Uterus (tissue), 3 donors: ENCODE measurements at regions not wholly inside any gene's neighbourhood (a gene's known extent, or its start where the extent isn't known, plus 50 kb on each side); places are given as distances from the start of the nearest gene placed in this dataset.

ENCODE experiments used
- DNase-seq, 2 donors: peaks; one replicate each; pipeline ENCODE4 v3.0.0-alpha.2; 2019 to 2020
- H3K27ac ChIP-seq, 2 donors: fragments of 200-600 bp; sonication (generic); 1 replicate in 1 of 2; 2 replicates in 1 of 2; pipeline ENCODE4 v1.5.1; 2016 to 2018
- H3K27me3 ChIP-seq, 2 donors: fragments of 200-600 bp; sonication (generic); one replicate each; pipeline ENCODE4 v1.5.1; 2018 to 2019; ENCODE audit warnings: control low read depth in 1 of 2
- H3K36me3 ChIP-seq, 2 donors: fragments of 200-600 bp; sonication (generic); one replicate each; pipeline ENCODE4 v1.5.1; 2019; ENCODE audit warnings: control low read depth in 1 of 2
- H3K4me1 ChIP-seq, 2 donors: fragments of 200-600 bp; sonication (generic); one replicate each; pipeline ENCODE4 v1.5.1; 2018 to 2019; ENCODE audit warnings: control low read depth in 1 of 2
- H3K4me3 ChIP-seq, 2 donors: fragments of 200-600 bp; sonication (generic); 1 replicate in 1 of 2; 2 replicates in 1 of 2; pipeline ENCODE4 v1.5.1; 2018 to 2019; ENCODE audit warnings: mild to moderate bottlenecking in 1 of 2
- H3K9me3 ChIP-seq, 2 donors: fragments of 200-600 bp; sonication (generic); one replicate each; pipeline ENCODE4 v1.5.1; 2019; ENCODE audit warnings: control low read depth in 1 of 2
- POLR2A ChIP-seq, 2 donors: fragments of 450-650 bp; IDR thresholded peaks; one replicate each; pipeline ENCODE4 v1.6.1; 2016; ENCODE audit warnings: antibody characterized with exemption in 2 of 2, mild to moderate bottlenecking in 1 of 2, moderate library complexity in 1 of 2
- intact Hi-C: fragments of 100-400 bp; cut with DNase I; formaldehyde crosslinking; loops from one replicate; pipeline ENCODE4 v1.15.1; 2023; ENCODE audit warnings: low total_unique reads
- TF ChIP-seq, protein P1 (sequence below), 4 experiments: fragments of 200-600 bp in 2 of 4; fragments of 450-650 bp in 2 of 4; sonication (generic) in 2 of 4; IDR thresholded peaks; one replicate each; pipeline ENCODE4 v1.5.1; 2016 to 2019; ENCODE audit warnings: antibody characterized with exemption in 4 of 4, mild to moderate bottlenecking in 2 of 4, moderate library complexity in 1 of 4
- donor health status: DM: yes; HTN: yes; CAD: no.

DNA sequence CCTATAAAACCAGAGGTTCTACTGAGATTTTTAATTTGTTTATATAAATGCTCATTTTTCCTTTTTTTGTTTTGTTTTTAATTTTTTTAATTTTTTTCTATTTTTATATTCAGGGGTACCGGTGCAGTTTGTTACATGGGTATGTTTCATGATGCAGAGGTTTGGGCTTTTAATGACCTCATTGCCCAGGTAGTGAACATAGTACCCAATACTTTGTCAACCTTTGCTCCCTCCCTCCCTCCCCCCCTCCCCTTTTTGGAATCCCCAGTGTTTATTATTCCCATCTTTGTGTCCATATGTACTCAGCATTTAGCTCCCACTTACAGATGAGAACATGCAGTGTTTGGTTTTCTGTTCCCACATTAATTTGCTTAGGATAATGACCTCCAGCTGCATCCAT, 94.4 kb upstream of the NEBL start:
- H3K27me3 ChIP-seq: no peaks in the 10 kb centered on the region
- intact Hi-C loops: no loop called here
- no peaks in the 10 kb centered on the region for H3K9me3 ChIP-seq
- TF ChIP-seq POLR2A (IDR thresholded peaks at IDR 0.05): no peak
- TF ChIP-seq, protein P1, sequence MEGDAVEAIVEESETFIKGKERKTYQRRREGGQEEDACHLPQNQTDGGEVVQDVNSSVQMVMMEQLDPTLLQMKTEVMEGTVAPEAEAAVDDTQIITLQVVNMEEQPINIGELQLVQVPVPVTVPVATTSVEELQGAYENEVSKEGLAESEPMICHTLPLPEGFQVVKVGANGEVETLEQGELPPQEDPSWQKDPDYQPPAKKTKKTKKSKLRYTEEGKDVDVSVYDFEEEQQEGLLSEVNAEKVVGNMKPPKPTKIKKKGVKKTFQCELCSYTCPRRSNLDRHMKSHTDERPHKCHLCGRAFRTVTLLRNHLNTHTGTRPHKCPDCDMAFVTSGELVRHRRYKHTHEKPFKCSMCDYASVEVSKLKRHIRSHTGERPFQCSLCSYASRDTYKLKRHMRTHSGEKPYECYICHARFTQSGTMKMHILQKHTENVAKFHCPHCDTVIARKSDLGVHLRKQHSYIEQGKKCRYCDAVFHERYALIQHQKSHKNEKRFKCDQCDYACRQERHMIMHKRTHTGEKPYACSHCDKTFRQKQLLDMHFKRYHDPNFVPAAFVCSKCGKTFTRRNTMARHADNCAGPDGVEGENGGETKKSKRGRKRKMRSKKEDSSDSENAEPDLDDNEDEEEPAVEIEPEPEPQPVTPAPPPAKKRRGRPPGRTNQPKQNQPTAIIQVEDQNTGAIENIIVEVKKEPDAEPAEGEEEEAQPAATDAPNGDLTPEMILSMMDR (IDR thresholded peaks at IDR 0.05): no peak
- no peak for DNase-seq
- H3K27ac ChIP-seq: no peak overlapping the region
- no peaks in the 10 kb centered on the region for H3K4me1 ChIP-seq
- no peak overlapping the region for H3K4me3 ChIP-seq
- no peaks in the 10 kb centered on the region for H3K36me3 ChIP-seq

DNA sequence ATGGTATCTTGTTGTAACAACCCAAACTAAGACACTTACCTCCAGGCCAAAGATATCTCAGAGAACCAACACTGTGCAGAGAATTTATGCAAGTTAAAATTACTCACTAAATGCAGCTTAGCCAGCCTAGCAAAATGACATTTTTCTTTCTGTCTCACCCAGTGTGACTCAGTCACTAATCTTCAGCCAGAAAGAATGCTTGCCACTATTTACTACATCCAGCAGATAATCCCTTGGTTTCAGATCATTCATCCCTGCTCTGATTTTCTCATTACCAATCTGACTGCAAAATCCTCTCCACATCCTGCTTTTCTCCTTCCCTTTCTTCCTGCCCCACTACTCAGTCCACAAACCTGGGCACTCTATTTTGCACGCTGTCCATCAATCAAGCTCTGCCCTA, 93.5 kb upstream of the NEBL start:
- no peak overlapping the region for H3K4me3 ChIP-seq
- intact Hi-C loops: no loop called here
- no peaks in the 10 kb centered on the region for H3K27me3 ChIP-seq
- DNase-seq: no peak
- TF ChIP-seq, protein P1 (IDR thresholded peaks at IDR 0.05): no peak
- no peak for TF ChIP-seq POLR2A (IDR thresholded peaks at IDR 0.05)
- H3K36me3 ChIP-seq: no peaks in the 10 kb centered on the region
- no peaks in the 10 kb centered on the region for H3K9me3 ChIP-seq
- no peak overlapping the region for H3K27ac ChIP-seq
- no peaks in the 10 kb centered on the region for H3K4me1 ChIP-seq

DNA sequence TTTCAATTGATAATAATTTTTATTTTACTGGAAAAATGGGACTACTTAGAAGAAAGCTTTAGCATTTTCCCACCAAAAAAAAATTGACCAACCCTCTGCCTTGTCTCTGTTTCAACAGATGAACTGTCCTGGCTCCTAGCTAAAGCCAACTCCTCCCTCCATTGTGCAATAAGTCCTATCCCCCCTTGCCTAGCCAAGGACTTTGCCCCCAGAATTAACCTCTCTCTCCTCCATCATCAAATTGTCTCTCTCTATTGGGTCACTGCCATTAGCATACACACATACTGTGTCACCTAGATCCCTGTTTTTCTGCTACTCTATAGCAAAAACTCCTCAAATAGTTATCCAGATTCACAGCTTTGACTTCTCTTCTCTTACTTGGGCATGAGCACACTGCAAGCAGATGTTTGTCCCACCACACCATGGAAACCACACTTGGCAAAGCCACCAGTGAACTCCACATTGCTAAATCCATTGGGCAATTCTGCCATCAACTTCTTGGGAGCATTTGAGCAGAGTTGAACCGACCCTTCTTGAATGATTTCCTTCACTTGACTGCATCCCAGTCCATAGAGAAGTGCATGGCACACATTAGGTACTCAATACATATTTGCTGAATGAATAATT, 91.4 kb upstream of the NEBL start:
- no peak overlapping the region for H3K4me3 ChIP-seq
- no peak overlapping the region for H3K27ac ChIP-seq
- no peaks in the 10 kb centered on the region for H3K36me3 ChIP-seq
- DNase-seq: no peak
- no peaks in the 10 kb centered on the region for H3K9me3 ChIP-seq
- H3K4me1 ChIP-seq: no peaks in the 10 kb centered on the region
- H3K27me3 ChIP-seq: no peaks in the 10 kb centered on the region
- TF ChIP-seq, protein P1 (IDR thresholded peaks at IDR 0.05): no peak
- no peak for TF ChIP-seq POLR2A (IDR thresholded peaks at IDR 0.05)
- intact Hi-C loops: no loop called here

DNA sequence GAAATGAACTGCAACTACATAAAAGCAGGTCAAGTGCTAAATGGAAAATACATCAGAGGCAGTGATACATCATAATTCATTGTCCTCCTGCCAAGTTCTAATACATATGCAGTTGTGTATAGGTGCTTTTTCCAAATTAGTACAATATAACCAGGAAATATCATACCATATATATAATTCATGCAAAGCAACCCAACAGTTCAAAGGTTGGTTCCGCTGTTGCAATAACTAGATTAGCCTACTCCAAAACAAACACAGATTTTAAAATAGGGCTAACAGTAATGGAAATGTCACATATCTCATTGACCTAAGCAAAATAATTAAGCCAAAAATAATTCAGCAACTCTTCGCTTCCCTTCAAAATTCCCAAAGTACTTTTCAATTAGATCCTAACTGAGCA, 88.9 kb upstream of the NEBL start:
- TF ChIP-seq POLR2A (IDR thresholded peaks at IDR 0.05): no peak
- TF ChIP-seq, protein P1 (IDR thresholded peaks at IDR 0.05): no peak
- intact Hi-C loops: no loop called here
- H3K4me3 ChIP-seq: no peak overlapping the region
- DNase-seq: no peak
- H3K4me1 ChIP-seq: no peaks in the 10 kb centered on the region
- no peak overlapping the region for H3K27ac ChIP-seq
- no peaks in the 10 kb centered on the region for H3K36me3 ChIP-seq
- no peaks in the 10 kb centered on the region for H3K9me3 ChIP-seq
- no peaks in the 10 kb centered on the region for H3K27me3 ChIP-seq

DNA sequence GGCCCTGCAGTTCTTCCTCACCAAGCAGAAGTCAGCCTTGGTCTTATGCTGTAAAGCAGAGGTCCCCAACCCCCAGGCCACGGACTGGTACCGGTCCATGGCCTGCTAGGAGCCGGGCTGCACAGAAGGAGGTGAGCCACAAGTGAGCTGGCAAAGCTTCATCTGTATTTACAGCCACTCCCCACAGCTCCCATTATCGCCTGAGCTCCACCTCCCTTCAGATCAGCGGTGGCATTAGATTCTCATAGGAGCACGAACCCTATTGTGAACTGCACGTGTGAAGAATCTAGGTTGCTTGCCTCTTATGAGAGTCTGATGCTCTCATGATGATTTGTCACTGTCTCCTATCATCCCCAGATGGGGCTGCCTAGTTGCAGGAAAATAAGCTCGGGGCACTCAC, 87.6 kb upstream of the NEBL start:
- DNase-seq: no peak
- no peaks in the 10 kb centered on the region for H3K27me3 ChIP-seq
- no peaks in the 10 kb centered on the region for H3K9me3 ChIP-seq
- no peaks in the 10 kb centered on the region for H3K4me1 ChIP-seq
- no peak overlapping the region for H3K27ac ChIP-seq
- no peaks in the 10 kb centered on the region for H3K36me3 ChIP-seq
- TF ChIP-seq POLR2A (IDR thresholded peaks at IDR 0.05): no peak
- TF ChIP-seq, protein P1 (IDR thresholded peaks at IDR 0.05): no peak
- intact Hi-C loops: no loop called here
- no peak overlapping the region for H3K4me3 ChIP-seq
